NCI-H2227 treated with DMSO at 0.1 percent for 48 hours (cell line): ENCODE measurements at regions not wholly inside any gene's neighbourhood (a gene's known extent, or its start where the extent isn't known, plus 50 kb on each side); places are given as distances from the start of the nearest gene placed in this dataset.

ENCODE experiments used
- DNase-seq: peaks from one replicate; lab custom pipeline; 2025; lab: John Stamatoyannopoulos, UW

GRCh38 chr5:124462751-124463150 lies 283.7 kb downstream of the ZNF608 start:
- DNase-seq, result no peak

DNA sequence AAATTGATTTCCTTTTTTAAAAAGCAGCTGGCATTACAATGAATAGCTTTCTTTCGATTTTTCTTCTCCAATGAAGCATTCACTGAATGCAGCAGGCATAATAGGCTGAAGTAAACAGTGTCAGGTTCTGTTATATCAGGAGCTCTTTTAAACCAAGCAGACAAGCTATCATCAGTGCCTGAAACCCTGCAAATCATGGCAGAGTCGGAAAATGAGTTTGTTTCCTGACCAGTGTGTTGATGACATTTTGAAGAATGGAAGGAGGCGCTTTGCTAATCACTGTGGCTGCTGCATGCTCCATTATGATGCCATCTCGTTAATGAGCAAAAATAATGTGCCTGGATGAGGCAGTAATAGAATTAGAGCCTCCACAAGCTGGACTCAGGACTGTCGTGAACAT lies 284.5 kb downstream of the ZNF608 start:
- peak; percentile 39 for DNase-seq

- DNase-seq, result no peak
Observed at GRCh38 chr5:124461157-124461556, 285.3 kb downstream of the ZNF608 start.

DNA sequence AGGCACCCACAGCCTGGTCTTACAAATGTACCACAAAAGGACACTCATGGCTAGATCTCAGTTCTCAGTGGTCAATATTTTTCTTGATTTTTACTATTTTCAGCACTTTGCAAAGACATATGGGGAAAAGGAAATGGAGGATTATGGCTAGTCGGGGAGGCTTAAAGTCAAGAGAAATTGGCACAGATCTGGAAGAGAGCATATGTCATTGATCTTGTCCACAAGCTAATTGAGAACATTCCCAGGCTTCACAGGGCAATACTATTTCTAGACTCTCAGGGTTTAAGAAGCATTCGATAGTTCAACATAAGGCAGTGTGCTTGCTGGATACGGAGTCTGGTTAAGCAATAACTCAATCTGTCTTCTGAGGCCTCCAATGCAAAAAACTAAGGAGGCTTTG lies 285.8 kb downstream of the ZNF608 start:
- no peak for DNase-seq

DNA sequence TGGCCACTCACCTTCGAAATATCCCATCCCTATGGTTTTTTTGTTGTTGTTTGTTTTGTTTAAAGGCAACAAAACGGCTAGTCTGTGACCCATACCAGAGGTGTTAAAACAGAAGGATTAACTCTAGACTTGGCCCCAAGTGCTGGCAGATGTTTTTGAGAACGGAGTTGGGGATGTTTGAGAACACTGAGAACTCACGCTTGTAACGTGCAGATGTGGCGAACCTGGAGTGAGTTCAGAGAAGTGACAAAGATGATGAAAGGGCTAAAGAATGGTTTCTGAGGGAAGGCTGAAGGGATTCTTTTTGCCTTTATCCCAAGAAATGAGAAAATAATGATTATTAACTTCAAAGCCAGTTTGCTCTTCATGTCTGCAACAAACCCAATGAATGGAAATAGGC lies 286.5 kb downstream of the ZNF608 start:
- no peak for DNase-seq

GRCh38 chr5:124457901-124458300 lies 288.5 kb downstream of the ZNF608 start:
- no peak for DNase-seq

DNA sequence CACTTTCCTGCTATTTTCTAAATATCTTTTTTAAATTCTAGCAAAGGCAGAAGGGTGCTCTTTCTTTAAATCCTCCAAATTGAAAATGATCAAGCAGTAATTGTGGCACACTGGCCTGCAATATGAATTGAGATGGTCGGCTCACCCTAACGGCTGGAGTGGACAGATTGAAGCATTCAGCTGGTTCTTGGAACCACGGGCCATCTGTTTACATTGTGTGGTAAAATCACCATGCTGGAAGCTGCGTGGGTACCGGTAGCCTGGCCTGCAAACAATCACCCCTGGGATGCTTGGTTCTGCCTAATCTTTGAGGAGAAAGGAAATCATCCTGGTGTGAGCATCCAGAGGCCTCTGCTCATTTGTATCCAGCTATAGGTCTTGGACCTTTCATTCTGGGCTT lies 289.3 kb downstream of the ZNF608 start:
- no peak for DNase-seq

DNA sequence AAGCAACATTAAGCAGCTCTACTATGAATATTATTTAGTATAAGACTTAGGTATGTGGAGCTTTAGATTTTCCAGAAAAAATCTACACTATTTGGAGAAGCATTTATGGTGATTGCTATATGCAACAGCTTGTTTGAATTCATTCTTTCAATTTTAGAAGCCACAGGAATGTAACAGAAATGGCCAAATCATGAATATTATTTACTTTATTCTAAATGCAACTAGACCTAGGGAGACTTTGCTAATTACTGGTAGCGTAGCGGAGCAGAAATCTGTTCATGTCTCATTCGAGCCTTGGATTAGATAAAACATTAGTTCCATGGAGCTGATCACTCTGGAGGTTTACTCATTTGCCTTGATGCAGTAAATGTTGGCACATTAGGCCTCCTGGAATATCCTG lies 290.2 kb downstream of the ZNF608 start:
- DNase-seq, result no peak

GRCh38 chr5:124454081-124454480 lies 292.4 kb downstream of the ZNF608 start:
- no peak for DNase-seq

DNA sequence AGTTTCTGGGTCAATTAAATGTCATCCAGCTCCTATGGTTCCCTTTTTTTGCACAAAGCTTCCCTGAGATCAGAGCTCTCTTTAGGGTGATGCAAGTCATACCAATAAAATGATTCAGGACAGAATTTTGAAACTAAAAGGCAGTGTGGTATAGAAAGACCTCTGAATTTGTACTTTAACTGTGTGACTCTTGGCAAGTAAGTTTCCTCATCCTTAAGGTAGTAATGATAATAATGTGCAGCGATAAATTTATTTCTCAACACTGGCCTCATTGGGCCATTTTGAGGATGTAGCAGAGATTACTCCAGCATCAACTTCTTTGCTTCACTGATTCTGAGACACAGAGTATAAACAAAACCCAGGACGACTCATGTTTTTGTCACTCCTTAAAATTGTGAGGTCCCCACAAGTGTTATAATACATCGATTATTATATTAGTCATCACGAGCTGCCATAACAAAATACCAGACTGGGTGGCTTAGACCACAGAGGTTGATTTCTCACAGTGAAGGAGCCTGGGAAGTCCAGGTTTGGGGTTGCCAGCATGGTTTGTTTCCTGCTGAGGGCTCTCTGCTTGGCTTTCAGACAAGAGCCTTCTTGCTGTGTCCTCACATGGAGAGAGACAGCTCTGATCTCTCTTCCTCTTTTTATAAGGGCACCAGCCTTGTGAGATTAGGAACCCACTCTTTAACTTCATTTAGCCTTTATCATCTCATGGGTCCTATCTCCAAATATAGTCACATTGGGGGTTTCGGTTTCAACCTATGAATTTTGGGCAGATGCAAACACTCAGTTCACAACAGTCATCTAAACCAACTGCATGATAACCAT lies 293.0 kb downstream of the ZNF608 start:
- no peak for DNase-seq

- no peak for DNase-seq
Observed at GRCh38 chr5:124452412-124452811, 294.0 kb downstream of the ZNF608 start.

DNA sequence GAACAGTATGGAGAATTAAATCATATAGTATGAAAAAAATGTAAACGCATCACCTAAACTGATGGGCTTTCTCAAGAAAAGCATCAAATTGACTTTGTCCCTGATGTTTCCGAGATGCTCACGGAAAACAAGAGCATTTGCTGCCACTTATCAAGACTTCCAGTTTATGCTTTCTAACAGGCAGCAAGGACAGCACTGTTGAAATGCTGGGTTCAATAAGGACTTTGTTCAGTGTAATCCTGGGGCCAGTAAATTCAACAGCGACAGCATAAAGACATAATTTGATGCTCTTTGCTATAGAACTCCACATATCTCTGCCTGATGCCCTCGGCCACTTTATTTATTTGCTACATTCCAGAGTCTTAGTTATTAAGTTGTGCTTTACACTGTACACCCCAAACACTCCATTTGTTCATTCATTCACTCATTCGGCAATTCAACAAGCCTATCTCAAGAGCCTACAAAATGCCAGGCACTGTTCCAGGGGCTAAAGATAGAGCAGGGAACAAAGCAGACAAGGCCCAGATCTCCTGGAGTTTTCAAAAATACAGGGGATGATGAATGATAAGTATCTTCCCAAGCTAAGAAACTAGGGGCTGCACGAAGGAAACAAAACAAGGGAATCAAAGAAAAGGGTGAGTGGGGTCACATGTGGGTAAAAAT lies 294.6 kb downstream of the ZNF608 start:
- DNase-seq, result no peak

- no peak for DNase-seq
Observed at GRCh38 chr5:124446120-124446519, 300.3 kb downstream of the ZNF608 start.

DNA sequence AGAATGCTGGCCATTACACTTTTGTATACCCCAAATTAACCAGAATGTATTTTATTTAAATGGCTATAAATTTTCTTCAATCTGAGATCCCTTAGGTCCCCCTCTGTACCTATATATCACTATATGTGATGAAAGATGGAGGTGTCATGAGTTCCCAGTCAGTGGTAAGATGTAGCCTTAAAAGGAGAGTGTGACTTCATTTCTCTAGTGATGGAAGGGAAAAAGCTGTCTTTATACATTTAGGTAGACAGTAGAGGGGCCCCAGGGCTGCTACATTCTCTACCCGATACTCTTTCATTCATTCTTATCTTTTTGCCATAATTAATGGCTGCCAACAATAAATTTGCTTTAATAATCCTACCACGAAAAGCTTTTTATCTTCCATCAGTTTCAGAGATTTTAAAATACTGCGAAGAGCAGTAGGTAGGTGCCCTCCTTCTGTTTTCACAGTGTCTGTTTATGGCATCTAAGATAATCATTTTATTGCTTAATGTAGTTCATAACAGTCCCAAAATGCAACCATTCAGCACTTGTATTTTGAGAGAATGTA lies 301.3 kb downstream of the ZNF608 start:
- no peak for DNase-seq

GRCh38 chr5:124444147-124444775 lies 302.2 kb downstream of the ZNF608 start:
- DNase-seq, result no peak

GRCh38 chr5:124440471-124440870 lies 306.0 kb downstream of the ZNF608 start:
- DNase-seq, result no peak

GRCh38 chr5:124439609-124440008 lies 306.8 kb downstream of the ZNF608 start:
- DNase-seq, result no peak

DNA sequence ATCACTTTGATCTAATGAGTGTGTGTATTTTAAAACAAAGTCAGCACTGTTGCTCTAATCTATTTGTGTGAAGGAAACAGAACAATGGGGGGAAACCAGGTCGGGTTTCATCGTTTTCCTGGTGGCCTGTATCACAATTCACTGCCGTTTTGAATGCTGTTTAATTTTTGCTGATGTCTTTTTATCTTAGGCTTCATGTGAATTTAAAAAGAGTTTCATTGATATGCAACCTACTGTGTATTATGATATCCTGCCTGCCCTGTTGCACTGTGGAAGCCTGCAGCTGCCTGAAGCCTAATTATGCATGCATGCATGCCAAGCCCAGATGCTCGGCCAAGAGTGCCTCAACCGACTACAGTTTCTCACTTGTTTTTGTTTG lies 307.5 kb downstream of the ZNF608 start:
- no peak for DNase-seq

- no peak for DNase-seq
Observed at GRCh38 chr5:124438026-124438902, 308.2 kb downstream of the ZNF608 start.

DNA sequence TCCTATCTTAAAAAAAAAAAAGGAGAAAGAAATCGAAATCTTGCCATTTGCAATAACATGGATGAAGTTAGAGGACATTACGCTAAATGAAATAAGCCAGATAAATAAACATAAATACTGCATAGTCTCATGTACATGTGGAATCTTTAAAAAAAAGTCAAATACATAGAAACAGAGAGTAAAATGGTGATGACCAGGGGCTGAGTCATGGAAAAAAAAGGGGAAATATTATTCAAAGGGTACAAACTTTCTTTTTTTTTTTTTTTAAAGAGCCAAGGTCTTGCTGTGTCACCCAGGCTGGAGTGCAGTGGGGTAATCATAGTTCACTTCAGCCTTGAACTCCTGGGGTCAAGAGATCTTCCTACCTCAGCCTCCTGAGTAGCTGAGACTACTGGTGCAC lies 310.1 kb downstream of the ZNF608 start:
- DNase-seq, result no peak

DNA sequence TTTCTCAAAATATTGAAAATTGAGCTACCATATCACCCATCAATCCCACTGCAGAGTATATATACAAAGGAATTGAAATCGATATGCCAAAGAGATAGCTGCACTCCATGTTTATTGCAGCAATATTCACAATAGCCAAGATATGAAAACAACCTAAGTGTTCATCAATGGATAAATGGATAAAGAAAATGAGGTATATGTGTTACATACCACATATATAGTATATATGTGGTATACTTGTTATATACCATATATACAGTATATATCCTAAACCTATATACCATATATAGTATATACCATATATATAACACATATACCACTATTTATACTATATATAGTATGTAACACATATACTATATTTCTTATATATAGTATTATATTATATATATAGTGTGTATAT lies 313.3 kb downstream of the ZNF608 start:
- no peak for DNase-seq

DNA sequence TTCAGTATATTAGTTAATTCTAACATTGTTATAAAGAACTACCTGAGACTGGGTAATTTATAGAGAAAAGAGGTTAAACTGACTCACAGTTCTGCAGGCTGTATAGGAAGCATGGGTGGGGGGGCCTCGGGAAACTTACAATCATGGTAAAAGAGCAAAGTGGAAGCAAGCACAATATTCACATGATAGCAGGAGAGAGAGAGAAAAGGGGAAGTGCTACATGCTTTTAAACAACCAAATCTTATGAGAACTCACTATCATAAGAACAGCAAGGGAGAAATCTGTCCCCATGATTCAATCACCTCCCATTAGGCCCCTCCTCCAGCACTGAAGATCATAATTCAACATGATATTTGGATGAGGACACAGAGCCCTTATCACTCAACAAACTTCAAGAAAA lies 324.9 kb downstream of the ZNF608 start:
- no peak for DNase-seq
